ENCODE measurements at regions not wholly inside any gene's neighbourhood (a gene's known extent, or its start where the extent isn't known, plus 50 kb on each side); places are given as distances from the start of the nearest gene placed in this dataset.
"Not testable (repeated sequence)": the region's sequence is repeated elsewhere in the genome, so short reads cannot be mapped to it uniquely, and the experiment has no call there.

DNA sequence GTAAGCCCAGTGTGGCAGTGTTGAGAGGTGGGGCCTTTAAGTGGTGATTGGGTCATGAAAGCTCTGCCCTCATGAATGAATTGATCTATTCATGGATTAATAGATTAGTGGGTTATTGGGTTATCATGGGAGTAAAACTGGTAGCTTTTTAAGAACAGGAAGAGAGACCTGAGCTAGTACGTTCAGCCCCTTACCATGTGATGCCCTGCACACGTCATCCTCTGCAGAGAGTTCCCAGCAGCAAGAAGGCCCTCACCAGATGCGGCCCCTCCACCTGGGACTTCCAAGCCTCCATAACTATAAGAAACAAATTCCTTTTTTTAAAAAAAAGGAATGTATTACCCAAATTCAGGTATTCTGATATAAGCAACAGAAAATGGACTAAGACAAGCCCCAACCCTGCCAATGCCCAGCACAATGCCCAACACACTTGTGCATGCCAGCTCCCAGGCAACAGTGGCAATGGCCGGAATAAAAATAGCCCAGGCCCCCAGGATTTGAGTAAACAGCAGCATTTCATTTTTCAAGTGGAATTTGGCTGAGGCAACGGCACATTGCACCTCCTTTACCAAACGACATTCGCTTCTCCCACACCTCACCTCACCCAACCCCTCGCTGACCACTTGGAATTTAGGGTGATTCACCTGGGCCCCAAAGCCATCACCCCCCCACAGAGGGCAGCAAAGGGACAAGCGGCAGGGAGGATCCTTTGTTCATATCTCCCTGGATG is 215.9 kb downstream of the TOMM20 start:
- intact Hi-C loops (cut with micrococcal nuclease): loop anchor here (1.0 kb wide), 1 partner anchor 14 kb away; no protein-coding TSS in a partner anchor
- peak overlapping the region; percentile 79 to 94 for H3K27ac Mint-ChIP-seq
- DNase-seq: peak in 1 of 2 donors; percentile 59
- TF ChIP-seq, protein P1, sequence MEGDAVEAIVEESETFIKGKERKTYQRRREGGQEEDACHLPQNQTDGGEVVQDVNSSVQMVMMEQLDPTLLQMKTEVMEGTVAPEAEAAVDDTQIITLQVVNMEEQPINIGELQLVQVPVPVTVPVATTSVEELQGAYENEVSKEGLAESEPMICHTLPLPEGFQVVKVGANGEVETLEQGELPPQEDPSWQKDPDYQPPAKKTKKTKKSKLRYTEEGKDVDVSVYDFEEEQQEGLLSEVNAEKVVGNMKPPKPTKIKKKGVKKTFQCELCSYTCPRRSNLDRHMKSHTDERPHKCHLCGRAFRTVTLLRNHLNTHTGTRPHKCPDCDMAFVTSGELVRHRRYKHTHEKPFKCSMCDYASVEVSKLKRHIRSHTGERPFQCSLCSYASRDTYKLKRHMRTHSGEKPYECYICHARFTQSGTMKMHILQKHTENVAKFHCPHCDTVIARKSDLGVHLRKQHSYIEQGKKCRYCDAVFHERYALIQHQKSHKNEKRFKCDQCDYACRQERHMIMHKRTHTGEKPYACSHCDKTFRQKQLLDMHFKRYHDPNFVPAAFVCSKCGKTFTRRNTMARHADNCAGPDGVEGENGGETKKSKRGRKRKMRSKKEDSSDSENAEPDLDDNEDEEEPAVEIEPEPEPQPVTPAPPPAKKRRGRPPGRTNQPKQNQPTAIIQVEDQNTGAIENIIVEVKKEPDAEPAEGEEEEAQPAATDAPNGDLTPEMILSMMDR (IDR thresholded peaks at IDR 0.05): no peak
- H3K27me3 ChIP-seq (ENCODE audit: control insufficient read depth, insufficient read depth, low read length): no peaks in the 10 kb centered on the region
- ATAC-seq: peak in 1 of 3 donors; percentile 30
- peak overlapping the region; percentile 64 for H3K27ac ChIP-seq (ENCODE audit: low read length)
- peaks cover 45 to 51% of the 10 kb centered on the region in 2 donors for H3K4me1 Mint-ChIP-seq
- WGBS (ENCODE audit: insufficient coverage): 72% methylated on average over 9 of the region's 9 CpGs
- peak overlapping the region; percentile 55 for H3K4me3 Mint-ChIP-seq
- no peaks in the 10 kb centered on the region for H3K27me3 Mint-ChIP-seq (ENCODE audit: low read depth in 2 of 2)
- no peaks in the 10 kb centered on the region for H3K36me3 ChIP-seq (ENCODE audit: control insufficient read depth, insufficient read depth, low read length)
- no peaks in the 10 kb centered on the region for H3K9me3 ChIP-seq (ENCODE audit: control insufficient read depth, insufficient read depth, low read length)
- peaks cover 30% of the 10 kb centered on the region for H3K4me1 ChIP-seq (ENCODE audit: control insufficient read depth, insufficient read depth, low read length)
- H3K36me3 Mint-ChIP-seq: no peaks in the 10 kb centered on the region
- no peak overlapping the region for H3K4me3 ChIP-seq (ENCODE audit: low read length)
- no peaks in the 10 kb centered on the region for H3K9me3 Mint-ChIP-seq

GRCh38 chr1:234911787-234912186 is 216.8 kb downstream of the TOMM20 start:
- no peaks in the 10 kb centered on the region for H3K27me3 Mint-ChIP-seq (ENCODE audit: low read depth in 2 of 2)
- 10% methylated on average over 4 of the region's 8 CpGs for WGBS (ENCODE audit: insufficient coverage)
- H3K9me3 Mint-ChIP-seq: no peaks in the 10 kb centered on the region
- H3K4me1 ChIP-seq (ENCODE audit: control insufficient read depth, insufficient read depth, low read length): peaks cover 30% of the 10 kb centered on the region
- H3K27ac ChIP-seq (ENCODE audit: low read length): peak overlapping the region; percentile 64
- H3K36me3 Mint-ChIP-seq: no peaks in the 10 kb centered on the region
- peak overlapping the region; percentile 55 for H3K4me3 Mint-ChIP-seq
- peak; percentile 57 to 75 for DNase-seq
- intact Hi-C loops (cut with micrococcal nuclease): loop anchor here (1.0 to 2.0 kb wide), 5 partner anchors 15 to 139 kb away; no protein-coding TSS in a partner anchor
- peak overlapping the region; percentile 79 to 94 for H3K27ac Mint-ChIP-seq
- peak; percentile 91 to 97 (median 94) for ATAC-seq
- H3K4me3 ChIP-seq (ENCODE audit: low read length): no peak overlapping the region
- H3K4me1 Mint-ChIP-seq: peaks cover 45 to 51% of the 10 kb centered on the region in 2 donors
- H3K27me3 ChIP-seq (ENCODE audit: control insufficient read depth, insufficient read depth, low read length): no peaks in the 10 kb centered on the region
- no peaks in the 10 kb centered on the region for H3K9me3 ChIP-seq (ENCODE audit: control insufficient read depth, insufficient read depth, low read length)
- TF ChIP-seq, protein P1 (IDR thresholded peaks at IDR 0.05): no peak
- H3K36me3 ChIP-seq (ENCODE audit: control insufficient read depth, insufficient read depth, low read length): no peaks in the 10 kb centered on the region

- ATAC-seq; H3K27ac ChIP-seq (ENCODE audit: low read length); H3K27me3 ChIP-seq (ENCODE audit: control insufficient read depth, insufficient read depth, low read length); H3K9me3 ChIP-seq (ENCODE audit: control insufficient read depth, insufficient read depth, low read length); H3K36me3 ChIP-seq (ENCODE audit: control insufficient read depth, insufficient read depth, low read length); H3K36me3 Mint-ChIP-seq; H3K4me3 ChIP-seq (ENCODE audit: low read length); H3K27me3 Mint-ChIP-seq (ENCODE audit: low read depth in 2 of 2); H3K9me3 Mint-ChIP-seq; DNase-seq: not testable (repeated sequence)
- H3K4me1 ChIP-seq (ENCODE audit: control insufficient read depth, insufficient read depth, low read length): peaks cover 30% of the 10 kb centered on the region
- Mint-ChIP-seq H3K4me1 (peaks cover 45 to 51% of the 10 kb centered on the region in 2 donors), H3K27ac (peak overlapping the region; percentile 79 to 94), H3K4me3 (peak overlapping the region; percentile 55)
- intact Hi-C loops (cut with micrococcal nuclease): loop anchor here (1.0 to 2.0 kb wide), 4 partner anchors 44 to 139 kb away; no protein-coding TSS in a partner anchor
- 88% methylated on average over 4 of the region's 5 CpGs for WGBS (ENCODE audit: insufficient coverage)
Measured at GRCh38 chr1:234911136-234911535, 217.5 kb downstream of the TOMM20 start.

DNA sequence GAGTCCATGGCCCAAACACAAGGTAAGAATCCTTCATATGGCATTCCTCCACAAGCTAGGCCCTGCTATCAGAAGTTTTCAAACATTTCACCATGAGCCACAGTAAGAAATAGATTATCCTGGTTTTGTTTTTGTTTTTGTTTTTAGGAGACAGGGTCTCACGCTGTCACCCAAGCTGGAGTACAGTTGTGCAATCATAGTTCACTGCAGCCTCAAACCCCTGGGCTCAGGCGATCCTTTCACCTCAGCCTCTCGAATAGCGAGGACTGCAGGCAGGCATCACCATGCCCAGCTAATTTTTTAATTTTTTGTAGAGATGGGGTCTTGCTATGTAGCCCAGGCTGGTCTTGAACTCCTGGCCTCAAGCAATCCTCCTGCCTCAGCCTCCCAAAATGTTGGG is 218.8 kb downstream of the TOMM20 start:
- Histone ChIP-seq H3K27ac (ENCODE audit: low read length) (no peak overlapping the region), H3K4me3 (ENCODE audit: low read length) (no peak overlapping the region), H3K36me3 (ENCODE audit: control insufficient read depth, insufficient read depth, low read length) (no peaks in the 10 kb centered on the region), H3K4me1 (ENCODE audit: control insufficient read depth, insufficient read depth, low read length) (peaks cover 28% of the 10 kb centered on the region), H3K27me3 (ENCODE audit: control insufficient read depth, insufficient read depth, low read length) (no peaks in the 10 kb centered on the region), H3K9me3 (ENCODE audit: control insufficient read depth, insufficient read depth, low read length) (no peaks in the 10 kb centered on the region)
- WGBS (ENCODE audit: insufficient coverage): 96% methylated on average over 4 of the region's 4 CpGs
- Mint-ChIP-seq H3K27me3 (ENCODE audit: low read depth in 2 of 2) (no peaks in the 10 kb centered on the region), H3K9me3 (no peaks in the 10 kb centered on the region), H3K36me3 (no peaks in the 10 kb centered on the region), H3K4me1 (peaks cover 38 to 43% of the 10 kb centered on the region in 2 donors), H3K27ac (no peak overlapping the region), H3K4me3 (no peak overlapping the region)
- TF ChIP-seq, protein P1 (IDR thresholded peaks at IDR 0.05): no peak
- intact Hi-C loops (cut with micrococcal nuclease): loop anchor here (2.0 kb wide), 1 partner anchor 43 kb away; no protein-coding TSS in a partner anchor
- DNase-seq: no peak
- ATAC-seq: no peak
